HG03066 (cell line): ENCODE measurements at regions not wholly inside any gene's neighbourhood (a gene's known extent, or its start where the extent isn't known, plus 50 kb on each side); places are given as distances from the start of the nearest gene placed in this dataset.
A peak's percentile ranks its signal among the peaks of the same experiment; 100 is the strongest.
"Not testable (repeated sequence)": the region's sequence is repeated elsewhere in the genome, so short reads cannot be mapped to it uniquely, and the experiment has no call there.

Source experiments
- ATAC-seq: cut with Tn5 transposase; IDR thresholded peaks from one replicate; pipeline ENCODE4 v1.9.1; 2021; ENCODE audit warnings: low read depth; ENCODE audit not compliant: unreplicated experiment

DNA sequence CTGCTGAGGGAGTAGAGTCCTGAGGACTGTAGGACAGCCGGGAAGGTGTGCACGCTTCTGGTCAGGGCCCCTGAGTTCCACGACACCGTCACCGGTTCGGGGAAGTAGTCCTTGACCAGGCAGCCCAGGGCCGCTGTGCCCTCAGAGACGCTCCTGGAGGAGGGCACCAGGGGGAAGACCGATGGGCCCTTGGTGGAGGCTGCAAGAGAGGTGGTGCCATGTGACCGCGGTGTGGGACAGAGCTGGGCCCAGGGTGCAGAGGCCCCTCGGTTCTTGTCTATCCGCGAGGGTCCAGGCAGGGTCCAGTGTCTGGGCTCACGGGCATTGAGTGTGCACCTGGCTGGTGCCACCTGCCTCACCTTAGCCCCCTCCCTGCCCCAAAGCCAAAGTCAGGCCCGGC, 143.3 kb downstream of the TMEM121 start:
- not testable (repeated sequence) for ATAC-seq

GRCh38 chr14:105672450-105673200, 146.2 kb downstream of the TMEM121 start:
- not testable (repeated sequence) for ATAC-seq

DNA sequence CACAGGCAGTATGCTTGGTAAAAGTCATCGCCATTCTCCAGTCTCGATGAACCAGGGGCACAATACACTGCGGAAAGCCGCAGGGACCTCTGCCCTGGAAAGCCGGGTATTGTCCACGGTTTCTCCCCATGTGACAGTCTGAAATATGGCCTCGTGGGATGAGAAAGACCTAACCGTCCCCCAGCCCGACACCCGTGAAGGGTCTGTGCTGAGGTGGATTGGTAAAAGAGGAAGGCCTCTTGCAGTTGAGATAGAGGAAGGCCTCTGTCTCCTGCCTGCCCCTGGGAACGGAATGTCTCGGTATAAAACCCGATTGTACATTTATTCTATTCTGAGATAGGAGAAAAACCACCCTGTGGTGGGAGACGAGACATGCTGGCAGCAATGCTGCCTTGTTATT, 149.1 kb downstream of the TMEM121 start:
- not testable (repeated sequence) for ATAC-seq

- not testable (repeated sequence) for ATAC-seq
Observed at GRCh38 chr14:105675905-105676670, 149.7 kb downstream of the TMEM121 start.

GRCh38 chr14:105678057-105678456, 151.7 kb downstream of the TMEM121 start:
- not testable (repeated sequence) for ATAC-seq

DNA sequence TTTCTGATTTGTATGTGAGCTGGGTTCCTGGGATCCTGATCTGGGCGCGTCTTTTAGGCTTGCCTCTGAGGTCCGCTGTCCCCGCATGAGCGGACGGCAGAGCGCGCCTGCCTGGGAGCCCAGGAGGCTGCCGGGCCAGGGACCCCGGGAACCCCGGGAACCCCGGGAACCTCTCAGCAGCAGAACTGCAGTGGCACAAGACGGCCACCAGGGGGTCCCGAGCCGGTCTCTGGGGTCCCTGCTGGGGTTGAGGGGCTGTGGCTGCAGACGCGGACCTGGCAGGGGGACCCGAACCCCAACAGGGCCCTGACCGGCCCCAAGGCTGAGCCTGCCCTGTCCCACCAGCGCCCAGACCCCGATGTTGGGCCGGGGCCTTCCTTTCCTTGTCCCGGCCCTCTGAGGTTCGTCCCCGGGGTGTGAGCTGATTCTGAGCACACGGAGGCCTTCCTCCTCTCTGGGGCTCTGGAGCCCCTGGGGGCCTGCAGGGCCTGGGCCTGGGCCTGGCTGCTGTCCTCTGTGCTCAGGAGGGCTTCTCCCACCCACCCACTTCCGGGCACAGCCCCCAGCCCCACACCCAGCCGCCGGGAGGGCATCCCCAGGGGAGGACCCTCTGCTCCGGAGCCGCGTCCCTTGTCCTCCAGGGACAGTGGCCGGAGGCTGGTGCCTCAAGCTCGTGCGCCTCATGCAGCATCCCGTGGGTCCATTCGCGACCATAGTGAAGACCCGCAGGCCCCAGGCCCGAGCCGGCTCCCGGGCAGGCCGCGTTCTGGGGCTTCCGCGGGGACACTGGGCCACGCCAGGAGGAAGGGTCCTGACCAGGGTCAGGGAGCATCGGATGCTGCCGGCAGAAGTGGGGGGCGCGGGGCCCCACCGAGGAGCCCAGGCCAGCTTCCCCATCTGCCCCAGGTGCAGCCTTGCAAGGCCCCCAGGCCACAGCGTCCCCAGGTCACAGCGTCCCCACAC, 152.9 kb downstream of the TMEM121 start:
- not testable (repeated sequence) for ATAC-seq

GRCh38 chr14:105679959-105680735, 153.8 kb downstream of the TMEM121 start:
- peak; percentile 42 for ATAC-seq

DNA sequence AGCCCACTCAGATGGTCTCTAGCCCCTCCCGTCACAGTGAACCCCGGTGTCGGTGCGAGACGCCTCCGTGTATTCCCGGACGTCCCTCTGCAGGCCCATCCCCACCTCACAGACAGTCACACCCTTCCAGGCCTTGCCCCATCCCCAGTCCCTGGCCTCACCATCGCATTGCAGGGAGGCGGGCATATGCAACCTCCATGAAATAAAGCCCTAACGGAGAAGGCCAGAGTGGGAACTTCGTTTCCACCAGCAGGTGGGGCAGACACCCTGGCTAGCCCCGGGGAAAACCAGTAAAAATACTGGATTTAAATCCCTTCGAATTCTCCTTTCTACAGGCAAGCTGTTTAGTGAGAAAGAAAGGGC, 154.3 kb downstream of the TMEM121 start:
- peak; percentile 24 for ATAC-seq

- ATAC-seq: not testable (repeated sequence)
Observed at GRCh38 chr14:105681606-105682185, 155.3 kb downstream of the TMEM121 start.

- not testable (repeated sequence) for ATAC-seq
Observed at GRCh38 chr14:105682442-105682841, 156.1 kb downstream of the TMEM121 start.

- ATAC-seq: no peak
Observed at GRCh38 chr14:105682956-105683570, 156.7 kb downstream of the TMEM121 start.

DNA sequence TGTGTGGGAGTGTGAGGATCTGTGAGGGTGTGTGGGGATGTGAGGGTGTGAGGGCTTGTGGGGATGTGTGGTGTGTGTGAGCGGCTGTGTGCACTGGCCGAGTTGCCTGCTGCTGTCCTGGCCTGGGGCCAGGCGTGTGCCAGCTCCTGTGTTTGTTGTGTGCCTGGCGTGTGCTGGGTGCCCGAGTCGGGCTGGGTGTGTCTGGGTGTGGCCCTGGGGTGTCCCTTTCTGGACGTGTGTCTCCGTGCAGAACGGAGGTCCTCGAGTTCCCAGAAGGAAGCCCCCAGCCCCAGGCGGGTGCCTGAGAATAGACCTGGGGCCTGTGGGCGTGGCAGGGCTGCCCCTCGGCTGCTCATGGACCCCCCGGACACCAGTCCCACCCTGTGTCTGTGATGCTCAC, 157.7 kb downstream of the TMEM121 start:
- ATAC-seq: not testable (repeated sequence)

GRCh38 chr14:105684597-105684996, 158.2 kb downstream of the TMEM121 start:
- not testable (repeated sequence) for ATAC-seq

DNA sequence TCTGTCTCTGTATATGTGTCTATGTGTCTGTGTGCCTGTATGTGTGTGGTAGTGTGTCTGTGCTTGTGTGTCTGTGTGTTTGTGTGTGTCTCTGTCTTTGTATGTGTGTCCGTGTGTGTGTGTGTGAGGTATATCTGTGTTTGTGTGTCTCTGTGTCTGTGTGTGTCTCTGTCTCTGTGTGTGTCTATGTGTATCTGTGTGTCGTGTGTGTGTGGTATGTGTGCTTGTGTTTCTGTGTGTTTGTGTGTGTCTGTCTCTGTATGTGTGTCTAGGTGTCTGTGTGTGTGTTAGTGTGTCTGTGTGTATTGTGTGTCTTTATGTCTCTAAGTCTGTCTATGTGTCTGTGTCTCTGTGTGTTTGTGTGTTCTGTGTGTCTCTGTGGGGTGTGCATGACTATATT, 158.6 kb downstream of the TMEM121 start:
- no peak for ATAC-seq

DNA sequence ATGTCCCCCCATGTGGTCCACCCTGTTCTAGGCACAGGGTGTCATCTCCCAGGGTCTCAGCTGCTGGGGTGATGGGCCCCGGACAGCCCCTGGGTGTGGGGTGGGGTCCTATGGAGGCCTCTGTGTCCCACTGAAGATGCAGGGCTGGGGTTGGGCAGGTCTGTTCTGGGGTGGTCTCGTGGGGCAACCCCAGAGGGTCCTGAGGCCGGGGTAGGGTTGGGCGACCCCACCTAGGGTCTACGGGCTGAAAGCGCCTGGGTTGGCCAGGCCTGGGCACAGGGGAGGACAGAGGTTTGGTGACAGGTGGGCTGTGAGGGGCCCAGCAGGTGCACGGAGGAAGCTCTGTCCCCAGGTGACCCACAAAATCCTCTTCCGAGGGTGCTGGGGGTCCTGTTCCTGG, 159.2 kb downstream of the TMEM121 start:
- peak; percentile 1 for ATAC-seq

GRCh38 chr14:105686050-105686449, 159.7 kb downstream of the TMEM121 start:
- peak; percentile 39 for ATAC-seq

DNA sequence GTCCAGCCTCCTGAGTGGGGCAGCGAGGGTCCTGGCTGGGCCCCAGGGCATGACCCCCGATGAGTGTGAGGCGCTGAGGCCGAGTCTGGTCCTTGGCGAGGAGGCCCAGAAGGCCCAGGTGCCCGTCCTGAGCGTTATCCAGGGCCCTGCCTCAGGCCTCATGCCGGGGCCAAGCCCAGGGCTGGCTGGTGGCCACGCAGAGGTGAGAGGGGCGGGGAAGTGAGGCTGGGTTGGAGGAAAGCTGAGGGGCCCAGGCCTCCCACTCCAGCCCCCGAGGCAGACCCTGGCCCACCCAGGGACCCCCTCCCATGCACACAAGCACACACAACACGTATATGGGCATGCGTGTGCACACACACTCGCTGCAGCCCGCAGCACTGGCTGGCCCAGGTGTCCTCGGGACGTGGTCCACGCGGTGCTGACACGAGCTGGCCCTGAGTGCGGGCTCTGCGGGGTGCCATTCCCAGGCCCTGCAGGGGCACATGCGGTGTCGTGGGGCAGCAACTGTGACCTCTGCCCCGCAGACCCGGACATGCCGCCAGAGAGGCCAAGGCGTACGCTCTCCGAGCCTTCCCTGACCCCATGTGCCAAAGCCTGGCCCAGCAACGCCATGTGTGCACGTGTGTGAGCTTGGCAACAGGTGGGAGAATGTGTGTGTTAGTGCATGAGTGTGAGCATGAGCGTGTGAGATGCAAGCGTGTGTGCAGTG, 160.2 kb downstream of the TMEM121 start:
- peak; percentile 22 for ATAC-seq

DNA sequence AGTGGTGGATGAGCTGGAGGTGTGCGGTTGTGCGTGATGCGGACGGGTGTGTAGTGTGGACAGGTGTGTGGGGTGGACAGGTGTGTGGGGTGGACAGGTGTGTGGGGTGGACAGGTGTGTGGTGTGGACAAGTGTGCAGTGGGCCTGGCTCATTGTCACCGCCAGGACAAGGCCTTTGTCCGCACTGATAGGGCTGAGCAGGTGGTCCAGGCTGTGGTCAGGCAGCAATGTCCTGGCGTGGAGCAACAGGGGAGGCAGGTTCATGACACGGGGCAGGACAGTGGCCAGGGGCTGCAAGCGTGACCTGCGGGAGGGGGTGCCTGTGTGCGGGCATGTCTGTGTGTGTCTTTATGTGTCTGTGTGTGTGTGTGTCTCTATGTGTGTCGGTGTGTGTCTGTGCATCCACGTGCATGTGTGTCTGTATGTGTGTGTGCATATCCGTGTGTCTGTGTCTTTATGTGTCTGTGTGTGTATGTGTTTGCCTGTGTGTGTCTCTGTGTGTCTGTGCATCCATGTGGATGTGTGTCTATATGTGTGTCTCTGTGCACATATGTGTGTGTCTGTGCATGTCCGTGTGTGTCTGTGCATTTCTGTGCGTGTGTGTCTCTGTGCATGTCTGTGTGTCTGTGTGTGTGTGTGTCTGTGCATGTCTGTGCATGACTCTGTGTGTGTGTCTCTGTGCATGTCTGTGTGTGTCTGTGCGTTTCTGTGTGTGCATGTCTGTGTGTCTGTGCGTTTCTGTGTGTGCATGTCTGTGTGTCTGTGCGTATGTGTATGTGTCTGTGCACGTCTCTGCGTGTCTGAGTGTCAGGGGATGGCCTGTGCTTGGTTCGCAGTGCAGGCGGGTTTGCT, 161.0 kb downstream of the TMEM121 start:
- not testable (repeated sequence) for ATAC-seq
